Brain microvascular endothelial cell (primary cell): ENCODE measurements at regions not wholly inside any gene's neighbourhood (a gene's known extent, or its start where the extent isn't known, plus 50 kb on each side); places are given as distances from the start of the nearest gene placed in this dataset.

Experiments
- DNase-seq: peaks from one replicate; pipeline ENCODE4 v3.0.0-alpha.2; 2020
- H3K27ac ChIP-seq: fragments of 250-450 bp; sonication (Bioruptor Pico); 2 replicates; pipeline ENCODE4 v1.5.1; 2020; ENCODE audit warnings: mild to moderate bottlenecking, moderate library complexity
- H3K27me3 ChIP-seq: fragments of 250-450 bp; sonication (Bioruptor Pico); replicated peaks from 2 replicates; pipeline ENCODE4 v1.5.1; 2020; ENCODE audit warnings: mild to moderate bottlenecking
- H3K36me3 ChIP-seq: fragments of 250-450 bp; sonication (Bioruptor Pico); replicated peaks from 2 replicates; pipeline ENCODE4 v1.5.1; 2020; ENCODE audit warnings: mild to moderate bottlenecking
- H3K4me3 ChIP-seq: 2 replicates; pipeline ENCODE4 v1.5.1; 2011; ENCODE audit warnings: low read depth, mild to moderate bottlenecking, control low read depth, low read length, moderate library complexity
- CTCF ChIP-seq: IDR thresholded peaks from 2 replicates; pipeline ENCODE4 v1.5.1; 2011; ENCODE audit warnings: low read depth, mild to moderate bottlenecking, moderate library complexity, low read length, control low read depth, inconsistent platforms; ENCODE audit errors: missing control alignments
- in situ Hi-C: cut with HindIII; loops from 2 replicates; pipeline ENCODE4 v1.10.0; 2017; ENCODE audit warnings: low sequenced_read_pairs, low pct_ligation_motif_present

- Histone ChIP-seq H3K4me3 (no peak overlapping the region), H3K27ac (no peak overlapping the region), H3K36me3 (no peaks in the 10 kb centered on the region), H3K27me3 (no peaks in the 10 kb centered on the region)
- TF ChIP-seq CTCF, result no peak
- DNase-seq, result no peak
- in situ Hi-C loops, result no loop called here
Observed at GRCh38 chr16:79482011-79482410, 118.5 kb downstream of the MAF start.

- no peaks in the 10 kb centered on the region for H3K27me3 ChIP-seq
- no peak overlapping the region for H3K4me3 ChIP-seq
- no peak overlapping the region for H3K27ac ChIP-seq
- no peaks in the 10 kb centered on the region for H3K36me3 ChIP-seq
- no peak for TF ChIP-seq CTCF
- in situ Hi-C loops, result no loop called here
- DNase-seq, result no peak
Observed at GRCh38 chr16:79480929-79481328, 119.6 kb downstream of the MAF start.

- Histone ChIP-seq H3K36me3 (no peaks in the 10 kb centered on the region), H3K4me3 (no peak overlapping the region), H3K27ac (no peak overlapping the region), H3K27me3 (no peaks in the 10 kb centered on the region)
- in situ Hi-C loops, result no loop called here
- no peak for DNase-seq
- no peak for TF ChIP-seq CTCF
Observed at GRCh38 chr16:79480056-79480455, 120.5 kb downstream of the MAF start.

DNA sequence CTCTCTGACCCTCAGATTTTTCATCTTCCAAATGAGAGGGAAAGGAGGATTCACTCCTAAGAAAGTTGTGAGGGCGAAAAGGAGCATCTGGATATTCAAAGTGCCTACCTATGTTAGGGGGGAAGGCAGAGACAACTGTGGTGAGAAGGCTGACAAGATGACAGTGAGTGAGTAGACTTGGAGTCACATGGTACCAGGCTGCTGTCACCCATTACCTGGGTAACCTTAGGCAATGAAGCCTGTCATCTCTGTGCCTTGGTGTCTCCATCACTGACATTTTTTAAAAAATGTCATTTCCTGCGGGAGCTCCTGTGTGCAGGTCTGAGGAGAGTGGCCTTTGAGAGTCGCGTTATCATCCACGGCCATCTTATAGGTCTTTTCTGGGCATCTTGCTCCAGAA is 124.0 kb downstream of the MAF start:
- no peak for TF ChIP-seq CTCF
- in situ Hi-C loops, result no loop called here
- no peak overlapping the region for H3K4me3 ChIP-seq
- H3K27ac ChIP-seq, result no peak overlapping the region
- DNase-seq, result no peak
- no peaks in the 10 kb centered on the region for H3K36me3 ChIP-seq
- no peaks in the 10 kb centered on the region for H3K27me3 ChIP-seq

DNA sequence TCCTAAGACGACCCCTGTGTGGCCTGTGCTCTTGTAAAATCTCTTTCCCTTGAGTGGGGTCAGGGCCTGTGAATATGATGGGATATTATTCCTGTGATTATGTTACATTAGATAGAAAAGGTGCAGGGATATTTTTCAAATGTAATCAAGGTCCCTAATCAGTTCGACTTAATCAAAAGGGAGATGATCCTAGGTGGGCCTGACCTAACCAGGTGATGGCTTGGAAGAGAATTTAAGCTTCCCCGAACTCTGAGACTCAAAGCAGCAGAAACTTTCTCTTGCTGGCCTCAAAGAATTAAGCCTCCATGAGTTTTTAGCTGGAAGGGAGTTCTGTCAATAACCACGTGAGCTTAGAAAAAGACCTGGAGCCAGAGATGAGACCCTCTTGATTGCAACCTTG is 124.7 kb downstream of the MAF start:
- in situ Hi-C loops, result no loop called here
- H3K4me3 ChIP-seq, result no peak overlapping the region
- DNase-seq, result no peak
- no peaks in the 10 kb centered on the region for H3K36me3 ChIP-seq
- no peak overlapping the region for H3K27ac ChIP-seq
- no peak for TF ChIP-seq CTCF
- H3K27me3 ChIP-seq, result no peaks in the 10 kb centered on the region

DNA sequence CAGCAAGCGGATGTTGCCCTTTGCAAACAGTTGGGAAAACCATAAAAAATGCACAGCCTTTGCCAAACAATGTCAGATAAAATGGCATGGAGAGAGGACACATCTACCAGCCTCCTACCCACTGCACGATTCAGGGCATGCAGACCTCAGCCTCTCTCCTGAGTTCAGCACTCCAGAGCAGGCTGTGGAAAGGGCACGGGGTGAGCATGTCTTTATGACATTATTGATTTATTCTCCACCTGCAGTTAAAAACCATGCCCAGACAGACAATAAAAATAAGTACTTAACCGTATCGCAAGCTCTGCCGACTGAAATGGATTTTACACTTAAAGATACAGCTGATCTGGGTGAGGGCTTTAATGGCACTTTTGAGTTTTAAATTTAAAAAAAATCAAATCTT is 127.1 kb downstream of the MAF start:
- Histone ChIP-seq H3K4me3 (no peak overlapping the region), H3K27ac (no peak overlapping the region), H3K27me3 (no peaks in the 10 kb centered on the region), H3K36me3 (no peaks in the 10 kb centered on the region)
- no peak for TF ChIP-seq CTCF
- DNase-seq, result no peak
- in situ Hi-C loops, result no loop called here
